K562 (cell line): ENCODE measurements at regions not wholly inside any gene's neighbourhood (a gene's known extent, or its start where the extent isn't known, plus 50 kb on each side); places are given as distances from the start of the nearest gene placed in this dataset.

Experiments
- ATAC-seq: fragments of 200-7000 bp; cut with Tn5 transposase; 3 replicates; pipeline ENCODE4 v1.9.1; 2020; ENCODE audit warnings: moderate library complexity
- BruUV-seq: library from RNA; stranded (reverse); fragments of 400-500 nt; replicated peaks from 2 replicates; lab custom pipeline; 2021; lab: Mats Ljungman, UMichigan
- CTCF ChIA-PET: fragments of 300-600 bp; formaldehyde crosslinking; extraction: SDS; loops from one replicate; lab custom pipeline; 2021; ENCODE audit warnings: low intra/inter-chr PET ratio; lab: Yijun Ruan, JAX
- POLR2A ChIA-PET: fragments of 300-600, 350-650 bp; sonication (Branson Sonifier 250); formaldehyde crosslinking; extraction: SDS; loops from one replicate; lab custom pipeline; 2021; ENCODE audit warnings: antibody characterized with exemption, inconsistent platforms; lab: Yijun Ruan, JAX
- DNase-seq, 4 experiments: peaks; one replicate each; pipeline versions ENCODE4 v3.0.0 to v3.0.0-alpha.2; 2011 to 2018; ENCODE audit warnings: low spot score in 3 of 4, mixed read lengths in 3 of 4; ENCODE audit errors: extremely low read depth in 1 of 4
- FAIRE-seq: peaks from 2 replicates; lab custom pipeline; 2011; peaks lifted over from hg19 to GRCh38; lab: Jason Lieb, UNC
- H2AFZ ChIP-seq: 2 replicates; pipeline ENCODE4 v1.6.0; 2011; ENCODE audit warnings: low read depth, low read length, control low read depth, inconsistent platforms
- H3K27ac ChIP-seq: fragments of 200-600 bp; 3 replicates; pipeline ENCODE4 v1.8.0; 2011; ENCODE audit warnings: low read depth, mild to moderate bottlenecking, control low read depth, inconsistent platforms, low read length, moderate library complexity, mixed read lengths; ENCODE audit errors: extremely low read depth
- H3K27me3 ChIP-seq, 2 experiments: fragments of 300-600 bp in 1 of 2; 2 replicates in 1 of 2; 3 replicates in 1 of 2; pipeline versions ENCODE4 v1.6.0 to v1.8.0; 2011; ENCODE audit warnings: inconsistent platforms in 2 of 2, low read length in 2 of 2, mild to moderate bottlenecking in 1 of 2, mixed read lengths in 1 of 2, moderate library complexity in 1 of 2; ENCODE audit not compliant: control insufficient read depth in 2 of 2, insufficient read depth in 2 of 2
- H3K36me3 ChIP-seq: fragments of 300-600 bp; 3 replicates; pipeline ENCODE4 v1.8.0; 2011; ENCODE audit warnings: mild to moderate bottlenecking, low read length, inconsistent platforms; ENCODE audit not compliant: control insufficient read depth, insufficient read depth
- H3K4me1 ChIP-seq, 2 experiments: fragments of 200-600 bp in 1 of 2; replicated peaks in 1 of 2; 2 replicates in 1 of 2; 3 replicates in 1 of 2; pipeline versions ENCODE4 v1.5.1 to v1.8.0; 2011; ENCODE audit warnings: inconsistent platforms in 2 of 2, low read length in 2 of 2, mild to moderate bottlenecking in 1 of 2, mixed read lengths in 1 of 2, moderate library complexity in 1 of 2; ENCODE audit not compliant: control insufficient read depth in 2 of 2, insufficient read depth in 2 of 2
- H3K4me2 ChIP-seq: 2 replicates; pipeline ENCODE4 v1.6.1; 2011; ENCODE audit warnings: low read length, control low read depth, inconsistent platforms, mixed read lengths; ENCODE audit not compliant: insufficient read depth
- H3K4me3 ChIP-seq: fragments of 200-600 bp; sonication (generic), shearing (Covaris generic); 2 replicates; pipeline ENCODE4 v1.5.1; 2016; ENCODE audit warnings: control low read depth, inconsistent platforms
- H3K79me2 ChIP-seq: fragments of 200-600 bp; 3 replicates; pipeline ENCODE4 v1.8.0; 2011; ENCODE audit warnings: low read length, inconsistent platforms; ENCODE audit not compliant: control insufficient read depth, insufficient read depth
- H3K9ac ChIP-seq, 2 experiments: 2 replicates each; pipeline versions ENCODE4 v1.6.0 to v1.6.1; 2011; ENCODE audit warnings: low read depth in 2 of 2, low read length in 2 of 2, control low read depth in 1 of 2, inconsistent platforms in 1 of 2, mild to moderate bottlenecking in 1 of 2, mixed read lengths in 1 of 2; ENCODE audit not compliant: insufficient read depth in 1 of 2
- H3K9me1 ChIP-seq: one replicate; pipeline ENCODE4 v1.6.0; 2011; ENCODE audit warnings: inconsistent platforms, mild to moderate bottlenecking, low read length, moderate library complexity; ENCODE audit not compliant: control insufficient read depth, insufficient read depth
- H3K9me3 ChIP-seq: replicated peaks from 2 replicates; pipeline ENCODE4 v1.5.1; 2011; ENCODE audit warnings: low read depth, low read length, inconsistent platforms; ENCODE audit not compliant: control insufficient read depth, insufficient read depth
- H4K20me1 ChIP-seq: replicated peaks from 2 replicates; pipeline ENCODE4 v1.6.1; 2011; ENCODE audit warnings: low read length, inconsistent platforms, mixed read lengths; ENCODE audit not compliant: control insufficient read depth, insufficient read depth
- ARID2 ChIP-seq: fragments of 450-650 bp; IDR thresholded peaks from 2 replicates; pipeline ENCODE4 v1.6.1; 2017; ENCODE audit warnings: antibody characterized with exemption, mild to moderate bottlenecking
- CHD1 ChIP-seq: fragments of 200-600 bp; sonication (generic); IDR thresholded peaks from one replicate; pipeline ENCODE4 v1.6.1; 2012; ENCODE audit warnings: mild to moderate bottlenecking, moderate library complexity, low read length, inconsistent platforms
- CREM ChIP-seq: IDR thresholded peaks from 2 replicates; pipeline ENCODE4 v1.6.1; 2014; ENCODE audit warnings: antibody characterized with exemption, low read depth
- ELF4 ChIP-seq: fragments of 450-650 bp; formaldehyde crosslinking; IDR thresholded peaks from 2 replicates; pipeline ENCODE4 v1.4.0; 2022; ENCODE audit warnings: missing genetic modification characterization
- GATA2 ChIP-seq: sonication (generic); formaldehyde crosslinking; IDR thresholded peaks from 2 replicates; pipeline ENCODE4 v1.4.0; 2020; ENCODE audit warnings: mild to moderate bottlenecking, missing genetic modification reagents
- HDAC6 ChIP-seq: IDR thresholded peaks from 2 replicates; pipeline ENCODE4 v1.6.1; 2012; ENCODE audit warnings: low read depth, mild to moderate bottlenecking, control low read depth, inconsistent platforms, low read length, moderate library complexity
- POLR2AphosphoS5 ChIP-seq: IDR thresholded peaks from 2 replicates; pipeline ENCODE4 v1.6.1; 2011; ENCODE audit warnings: mild to moderate bottlenecking, low read depth, low read length, moderate library complexity; ENCODE audit not compliant: control insufficient read depth, insufficient read depth
- SMC3 ChIP-seq: conservative IDR thresholded peaks from 2 replicates; pipeline ENCODE4 v1.6.1; 2011; ENCODE audit warnings: low read depth, low read length, improper control_type of control experiment; ENCODE audit not compliant: insufficient read depth
- SP1 ChIP-seq: sonication (generic); formaldehyde crosslinking; IDR thresholded peaks from 2 replicates; pipeline ENCODE4 v1.8.1; 2022; ENCODE audit warnings: mild to moderate bottlenecking, missing genetic modification reagents
- TGIF2 ChIP-seq: sonication (generic); formaldehyde crosslinking; IDR thresholded peaks from 2 replicates; pipeline ENCODE4 v1.8.1; 2022; ENCODE audit warnings: mild to moderate bottlenecking, missing genetic modification reagents, moderate library complexity
- XRCC4 ChIP-seq: IDR thresholded peaks from one replicate; pipeline ENCODE4 v1.6.1; 2011; ENCODE audit not compliant: insufficient read depth, insufficient read length; ENCODE audit errors: extremely low read depth
- ZEB2 ChIP-seq: fragments of 450-650 bp; IDR thresholded peaks from 2 replicates; pipeline ENCODE4 v1.6.1; 2016
- ZNF668 ChIP-seq: fragments of 250-450 bp; sonication (Bioruptor Pico); IDR thresholded peaks from 2 replicates; pipeline ENCODE4 v1.8.0; 2022; ENCODE audit warnings: mild to moderate bottlenecking, inconsistent platforms
- WGBS: fragments of 100-300 bp; shearing (Covaris generic); methylation state at CpG from one replicate; pipeline ENCODE4 v1.1.6; 2016; ENCODE audit warnings: low coverage, mixed read lengths; ENCODE audit not compliant: insufficient coverage; ENCODE audit errors: missing lambda C conversion rate; 5-methylcytosine and 5-hydroxymethylcytosine counted together
- in situ Hi-C: fragments of 300-500 bp; cut with MboI; formaldehyde crosslinking; loops from 4 replicates; pipeline ENCODE4 v1.15.0; 2018; ENCODE audit warnings: inconsistent platforms, mixed read lengths
- intact Hi-C: fragments of 100-400 bp; cut with micrococcal nuclease; formaldehyde crosslinking; loops from 2 replicates; pipeline ENCODE4 v1.14.2; 2022
- TF ChIP-seq, protein P1 (sequence below): fragments of 250-450 bp; sonication (Bioruptor Pico); IDR thresholded peaks from 2 replicates; pipeline ENCODE4 v1.8.0; 2021; ENCODE audit warnings: moderate library complexity, mild to moderate bottlenecking, inconsistent platforms
- TF ChIP-seq, protein P2 (sequence below): fragments of 450-650 bp; formaldehyde crosslinking; conservative IDR thresholded peaks from 2 replicates; pipeline ENCODE4 v1.4.0; 2022; ENCODE audit warnings: mild to moderate bottlenecking, missing genetic modification characterization
- TF ChIP-seq, protein P3 (sequence below): fragments of 250-450 bp; sonication (Bioruptor Pico); IDR thresholded peaks from 2 replicates; pipeline ENCODE4 v1.8.0; 2021; ENCODE audit warnings: mild to moderate bottlenecking, moderate library complexity
- TF ChIP-seq, protein P4 (sequence below): fragments of 450-650 bp; IDR thresholded peaks from 2 replicates; pipeline ENCODE4 v1.7.1; 2018; ENCODE audit warnings: mild to moderate bottlenecking, low read depth; ENCODE audit not compliant: partially characterized antibody
- TF ChIP-seq, protein P5 (sequence below): sonication (generic); formaldehyde crosslinking; IDR thresholded peaks from 2 replicates; pipeline ENCODE4 v1.8.0; 2022; ENCODE audit warnings: mild to moderate bottlenecking, missing genetic modification reagents

DNA sequence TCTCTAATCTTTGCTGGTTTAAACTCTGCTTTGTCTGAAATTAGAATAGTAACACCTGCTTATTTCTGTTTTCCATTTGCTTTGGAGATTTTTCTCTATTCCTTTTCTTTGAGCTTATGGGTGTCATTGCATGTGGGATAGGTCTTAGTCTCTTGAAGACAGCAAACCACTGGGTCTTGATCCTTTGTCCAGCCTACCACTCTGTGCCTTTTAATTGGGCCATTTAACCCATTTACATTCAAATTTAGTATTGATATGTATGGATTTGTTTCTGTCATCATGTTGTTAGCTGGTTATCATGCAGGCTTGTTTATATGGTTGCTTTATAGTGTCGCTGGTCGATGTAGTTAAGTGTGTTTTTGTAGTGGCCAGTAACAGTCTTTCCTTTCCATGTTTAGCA lies 914.7 kb downstream of the MAT2B start (continued):
- TF ChIP-seq, protein P1, sequence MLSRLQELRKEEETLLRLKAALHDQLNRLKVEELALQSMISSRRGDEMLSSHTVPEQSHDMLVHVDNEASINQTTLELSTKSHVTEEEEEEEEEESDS (CRISPR knock-in tag): no peak
- TF ChIP-seq ARID2: no peak
- no peak for TF ChIP-seq SP1
- TF ChIP-seq TGIF2: no peak
- TF ChIP-seq, protein P2, sequence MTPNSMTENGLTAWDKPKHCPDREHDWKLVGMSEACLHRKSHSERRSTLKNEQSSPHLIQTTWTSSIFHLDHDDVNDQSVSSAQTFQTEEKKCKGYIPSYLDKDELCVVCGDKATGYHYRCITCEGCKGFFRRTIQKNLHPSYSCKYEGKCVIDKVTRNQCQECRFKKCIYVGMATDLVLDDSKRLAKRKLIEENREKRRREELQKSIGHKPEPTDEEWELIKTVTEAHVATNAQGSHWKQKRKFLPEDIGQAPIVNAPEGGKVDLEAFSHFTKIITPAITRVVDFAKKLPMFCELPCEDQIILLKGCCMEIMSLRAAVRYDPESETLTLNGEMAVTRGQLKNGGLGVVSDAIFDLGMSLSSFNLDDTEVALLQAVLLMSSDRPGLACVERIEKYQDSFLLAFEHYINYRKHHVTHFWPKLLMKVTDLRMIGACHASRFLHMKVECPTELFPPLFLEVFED (CRISPR knock-in tag): no peak
- TF ChIP-seq POLR2AphosphoS5: no peak
- TF ChIP-seq ZEB2: no peak
- TF ChIP-seq, protein P3, sequence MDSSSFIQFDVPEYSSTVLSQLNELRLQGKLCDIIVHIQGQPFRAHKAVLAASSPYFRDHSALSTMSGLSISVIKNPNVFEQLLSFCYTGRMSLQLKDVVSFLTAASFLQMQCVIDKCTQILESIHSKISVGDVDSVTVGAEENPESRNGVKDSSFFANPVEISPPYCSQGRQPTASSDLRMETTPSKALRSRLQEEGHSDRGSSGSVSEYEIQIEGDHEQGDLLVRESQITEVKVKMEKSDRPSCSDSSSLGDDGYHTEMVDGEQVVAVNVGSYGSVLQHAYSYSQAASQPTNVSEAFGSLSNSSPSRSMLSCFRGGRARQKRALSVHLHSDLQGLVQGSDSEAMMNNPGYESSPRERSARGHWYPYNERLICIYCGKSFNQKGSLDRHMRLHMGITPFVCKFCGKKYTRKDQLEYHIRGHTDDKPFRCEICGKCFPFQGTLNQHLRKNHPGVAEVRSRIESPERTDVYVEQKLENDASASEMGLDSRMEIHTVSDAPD: no peak
- TF ChIP-seq CREM: no peak
- TF ChIP-seq GATA2: no peak

DNA sequence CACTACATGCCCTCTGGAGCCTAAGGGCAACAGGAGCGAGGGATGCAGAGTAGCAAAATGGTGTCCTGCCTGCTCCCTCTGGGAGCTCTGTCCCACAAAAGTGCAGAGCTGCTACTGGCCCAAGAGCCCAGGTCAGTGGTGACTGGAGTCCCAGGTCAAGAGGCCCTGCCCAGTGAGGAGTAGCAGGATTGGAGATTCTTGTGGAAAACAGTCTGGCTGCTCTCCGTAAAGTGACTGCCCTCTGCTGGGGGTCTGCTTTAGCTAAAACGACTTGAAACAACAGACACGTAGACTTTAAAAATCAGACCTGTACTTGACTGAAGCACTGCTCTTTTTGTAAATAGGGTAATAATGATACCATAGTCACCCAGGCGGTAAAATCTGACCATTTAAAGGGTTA lies 917.0 kb downstream of the MAT2B start:
- Histone ChIP-seq H3K9me1 (no peaks in the 10 kb centered on the region), H2AFZ (no peak overlapping the region), H3K27me3 (no peaks in the 10 kb centered on the region), H4K20me1 (no peaks in the 10 kb centered on the region), H3K9me3 (no peaks in the 10 kb centered on the region; the same call in 1 of the 2 replicates), H3K79me2 (no peaks in the 10 kb centered on the region), H3K36me3 (no peaks in the 10 kb centered on the region), H3K4me1 (no peaks in the 10 kb centered on the region), H3K9ac (no peak overlapping the region), H3K4me3 (no peak overlapping the region), H3K4me2 (no peak overlapping the region), H3K27ac (no peak overlapping the region)
- intact Hi-C loops: loop anchor here (1.0 kb wide), 1 partner anchor 198 kb away; no protein-coding TSS in a partner anchor
- FAIRE-seq: no peak
- no TSS peak for BruUV-seq
- WGBS: 52% methylated on average over 5 of the region's 5 CpGs
- peak in 2 of 4 experiments; percentile 13 to 57 for DNase-seq
- POLR2A ChIA-PET: no interaction called here
- CTCF ChIA-PET: no interaction called here
- ATAC-seq: peak; percentile 79
- in situ Hi-C loops: no loop called here
- TF ChIP-seq, protein P4, sequence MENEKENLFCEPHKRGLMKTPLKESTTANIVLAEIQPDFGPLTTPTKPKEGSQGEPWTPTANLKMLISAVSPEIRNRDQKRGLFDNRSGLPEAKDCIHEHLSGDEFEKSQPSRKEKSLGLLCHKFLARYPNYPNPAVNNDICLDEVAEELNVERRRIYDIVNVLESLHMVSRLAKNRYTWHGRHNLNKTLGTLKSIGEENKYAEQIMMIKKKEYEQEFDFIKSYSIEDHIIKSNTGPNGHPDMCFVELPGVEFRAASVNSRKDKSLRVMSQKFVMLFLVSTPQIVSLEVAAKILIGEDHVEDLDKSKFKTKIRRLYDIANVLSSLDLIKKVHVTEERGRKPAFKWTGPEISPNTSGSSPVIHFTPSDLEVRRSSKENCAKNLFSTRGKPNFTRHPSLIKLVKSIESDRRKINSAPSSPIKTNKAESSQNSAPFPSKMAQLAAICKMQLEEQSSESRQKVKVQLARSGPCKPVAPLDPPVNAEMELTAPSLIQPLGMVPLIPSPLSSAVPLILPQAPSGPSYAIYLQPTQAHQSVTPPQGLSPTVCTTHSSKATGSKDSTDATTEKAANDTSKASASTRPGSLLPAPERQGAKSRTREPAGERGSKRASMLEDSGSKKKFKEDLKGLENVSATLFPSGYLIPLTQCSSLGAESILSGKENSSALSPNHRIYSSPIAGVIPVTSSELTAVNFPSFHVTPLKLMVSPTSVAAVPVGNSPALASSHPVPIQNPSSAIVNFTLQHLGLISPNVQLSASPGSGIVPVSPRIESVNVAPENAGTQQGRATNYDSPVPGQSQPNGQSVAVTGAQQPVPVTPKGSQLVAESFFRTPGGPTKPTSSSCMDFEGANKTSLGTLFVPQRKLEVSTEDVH: no peak
- TF ChIP-seq ZNF668 (CRISPR knock-in tag) (no peak), HDAC6 (no peak), ELF4 (CRISPR knock-in tag) (no peak), XRCC4 (no peak), CHD1 (no peak), SMC3 (0 out of 2 replicates have a peak, but pooled peaks have one; percentile 29)
- TF ChIP-seq, protein P5, sequence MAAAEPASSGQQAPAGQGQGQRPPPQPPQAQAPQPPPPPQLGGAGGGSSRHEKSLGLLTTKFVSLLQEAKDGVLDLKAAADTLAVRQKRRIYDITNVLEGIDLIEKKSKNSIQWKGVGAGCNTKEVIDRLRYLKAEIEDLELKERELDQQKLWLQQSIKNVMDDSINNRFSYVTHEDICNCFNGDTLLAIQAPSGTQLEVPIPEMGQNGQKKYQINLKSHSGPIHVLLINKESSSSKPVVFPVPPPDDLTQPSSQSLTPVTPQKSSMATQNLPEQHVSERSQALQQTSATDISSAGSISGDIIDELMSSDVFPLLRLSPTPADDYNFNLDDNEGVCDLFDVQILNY (CRISPR knock-in tag): no peak
